Liver (tissue), 8 donors: ENCODE measurements at regions not wholly inside any gene's neighbourhood (a gene's known extent, or its start where the extent isn't known, plus 50 kb on each side); places are given as distances from the start of the nearest gene placed in this dataset.

ENCODE experiments used
- DNase-seq: peaks from one replicate; pipeline ENCODE4 v3.0.0-alpha.2; 2017; ENCODE audit warnings: low spot score
- H3K27ac ChIP-seq, 2 donors: one replicate each; pipeline ENCODE4 v1.7.0; 2013; ENCODE audit warnings: inconsistent platforms in 2 of 2, low read length in 2 of 2, control low read depth in 1 of 2, low read depth in 1 of 2, mild to moderate bottlenecking in 1 of 2
- H3K27me3 ChIP-seq, 4 donors: one replicate each; pipeline versions ENCODE4 v1.6.1 to v1.7.0; 2013; ENCODE audit warnings: low read length in 3 of 4, inconsistent platforms in 1 of 4, mild to moderate bottlenecking in 1 of 4, moderate library complexity in 1 of 4; ENCODE audit not compliant: control insufficient read depth in 4 of 4, insufficient read depth in 4 of 4
- H3K36me3 ChIP-seq, 4 donors: one replicate each; pipeline versions ENCODE4 v1.6.1 to v1.7.0; 2013; ENCODE audit warnings: low read length in 3 of 4, mild to moderate bottlenecking in 3 of 4, low read depth in 1 of 4, moderate library complexity in 1 of 4; ENCODE audit not compliant: control insufficient read depth in 4 of 4, insufficient read depth in 3 of 4
- H3K4me1 ChIP-seq, 4 donors: one replicate each; pipeline versions ENCODE4 v1.6.1 to v1.7.0; 2013; ENCODE audit warnings: low read length in 3 of 4, mild to moderate bottlenecking in 3 of 4, moderate library complexity in 1 of 4; ENCODE audit not compliant: control insufficient read depth in 4 of 4, insufficient read depth in 4 of 4
- H3K4me3 ChIP-seq, 3 donors: one replicate each; pipeline versions ENCODE4 v1.6.1 to v1.7.0; 2013; ENCODE audit warnings: low read length in 3 of 3, control low read depth in 1 of 3, low read depth in 1 of 3, mild to moderate bottlenecking in 1 of 3
- H3K9ac ChIP-seq, 2 donors: one replicate each; pipeline ENCODE4 v1.7.0; 2013; ENCODE audit warnings: low read length in 2 of 2, mild to moderate bottlenecking in 2 of 2, moderate library complexity in 2 of 2, control low read depth in 1 of 2, low read depth in 1 of 2
- H3K9me3 ChIP-seq, 4 donors: one replicate each; pipeline versions ENCODE4 v1.6.1 to v1.7.0; 2013; ENCODE audit warnings: low read length in 3 of 4; ENCODE audit not compliant: control insufficient read depth in 4 of 4
- ATF3 ChIP-seq: IDR thresholded peaks from 2 replicates; pipeline ENCODE4 v1.6.1; 2016; ENCODE audit warnings: antibody characterized with exemption
- CTCF ChIP-seq: fragments of 150-350 bp; IDR thresholded peaks from 2 replicates; pipeline ENCODE4 v1.5.1; 2017; ENCODE audit warnings: improper control_type of control experiment, low read depth, low read length; ENCODE audit not compliant: missing input control
- EGR1 ChIP-seq, 2 donors: IDR thresholded peaks; 2 replicates each; pipeline ENCODE4 v1.6.1; 2016 to 2018; ENCODE audit warnings: antibody characterized with exemption in 2 of 2, low read depth in 2 of 2
- FOXA1 ChIP-seq: IDR thresholded peaks from 2 replicates; pipeline ENCODE4 v1.6.1; 2016; ENCODE audit warnings: antibody characterized with exemption
- FOXA2 ChIP-seq: IDR thresholded peaks from 2 replicates; pipeline ENCODE4 v1.6.1; 2016; ENCODE audit warnings: antibody characterized with exemption
- GABPA ChIP-seq, 2 donors: IDR thresholded peaks in 1 of 2; conservative IDR thresholded peaks in 1 of 2; 2 replicates each; pipeline ENCODE4 v1.6.1; 2016; ENCODE audit warnings: antibody characterized with exemption in 2 of 2, mild to moderate bottlenecking in 1 of 2, moderate library complexity in 1 of 2
- HNF4A ChIP-seq, 2 donors: conservative IDR thresholded peaks; 2 replicates each; pipeline ENCODE4 v1.6.1; 2016; ENCODE audit warnings: antibody characterized with exemption in 2 of 2, mild to moderate bottlenecking in 2 of 2
- RAD21 ChIP-seq, 2 donors: IDR thresholded peaks; 2 replicates each; pipeline ENCODE4 v1.6.1; 2016; ENCODE audit warnings: antibody characterized with exemption in 2 of 2, mild to moderate bottlenecking in 2 of 2
- SP1 ChIP-seq: IDR thresholded peaks from 2 replicates; pipeline ENCODE4 v1.6.1; 2018; ENCODE audit warnings: antibody characterized with exemption, mild to moderate bottlenecking
- TAF1 ChIP-seq: conservative IDR thresholded peaks from 2 replicates; pipeline ENCODE4 v1.6.1; 2016; ENCODE audit warnings: antibody characterized with exemption, mild to moderate bottlenecking
- ZBTB33 ChIP-seq: IDR thresholded peaks from 2 replicates; pipeline ENCODE4 v1.6.1; 2016; ENCODE audit warnings: antibody characterized with exemption
- whole genome bisulfite sequencing: extraction: QIAGEN DNeasy Blood & Tissue Kit; methylation state at CpG from one replicate; pipeline ENCODE4 v1.1.7; 2013; 5-methylcytosine and 5-hydroxymethylcytosine counted together
- TF ChIP-seq, protein P1 (sequence below): IDR thresholded peaks from 2 replicates; pipeline ENCODE4 v1.6.1; 2016; ENCODE audit warnings: antibody characterized with exemption, mild to moderate bottlenecking
- donor health status: healthy.
- donor health status: healthy.
- donor health status: healthy.
- donor health status: healthy.
- donor health status: healthy.

- H3K27ac ChIP-seq, result no peak overlapping the region
- no peak for DNase-seq
- H3K36me3 ChIP-seq, result no peaks in the 10 kb centered on the region
- no peak for TF ChIP-seq CTCF
- no peak for TF ChIP-seq GABPA (IDR thresholded peaks at IDR 0.05 in 1 of 2, conservative IDR thresholded peaks at IDR 0.05 in 1 of 2)
- no peak overlapping the region for H3K9ac ChIP-seq
- no peak overlapping the region for H3K4me3 ChIP-seq
- H3K9me3 ChIP-seq, result no peaks in the 10 kb centered on the region
- WGBS, result 81% methylated on average over 18 of the region's 18 CpGs
- H3K4me1 ChIP-seq, result no peaks in the 10 kb centered on the region
- peaks cover 0 to 2% (median 0%) of the 10 kb centered on the region in 4 donors for H3K27me3 ChIP-seq
These were observed 118.4 kb upstream of the TMEM18 start for GRCh38 chr2:795531-796041.

DNA sequence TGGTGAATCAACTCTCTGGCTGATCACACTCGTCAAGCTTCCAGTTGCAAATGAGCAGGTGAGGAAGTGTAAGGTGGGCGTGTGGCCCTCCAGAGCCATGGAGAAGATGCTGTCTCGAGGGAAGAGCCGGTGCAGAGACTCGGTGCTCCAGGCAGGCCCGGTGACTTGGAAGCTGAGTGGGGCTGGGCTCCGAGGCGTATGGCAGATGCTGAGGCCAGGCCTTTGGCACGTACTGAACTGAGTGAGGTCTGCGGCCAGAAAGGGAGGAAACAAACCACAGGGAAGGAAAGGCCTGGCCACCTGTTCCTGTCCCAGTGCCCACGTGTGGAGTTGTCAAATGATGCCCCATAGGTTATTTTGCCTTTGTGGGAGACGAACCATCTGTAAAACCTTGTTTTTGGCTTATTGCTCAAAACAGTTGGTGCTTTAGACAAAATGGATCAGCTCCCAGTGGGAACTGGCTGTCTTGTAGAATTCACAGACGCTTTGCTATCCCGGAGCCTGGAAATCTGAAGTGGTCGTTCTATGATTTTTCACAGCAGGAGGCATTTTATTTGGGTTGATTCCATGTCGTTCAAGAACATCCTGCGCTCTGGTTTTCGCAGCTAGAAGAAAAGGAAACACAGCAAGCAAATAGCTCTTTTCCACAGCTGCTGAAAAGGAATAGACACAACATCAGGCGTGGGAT lies 117.5 kb upstream of the TMEM18 start:
- peaks cover 0 to 1% (median 0%) of the 10 kb centered on the region in 4 donors for H3K9me3 ChIP-seq
- H3K27ac ChIP-seq, result no peak overlapping the region
- DNase-seq, result no peak
- TF ChIP-seq HNF4A (conservative IDR thresholded peaks at IDR 0.05), result no peak
- no peak for TF ChIP-seq CTCF
- no peak for TF ChIP-seq FOXA2
- TF ChIP-seq TAF1, result no peak
- TF ChIP-seq RAD21 (IDR thresholded peaks at IDR 0.05), result no peak
- H3K9ac ChIP-seq, result no peak overlapping the region
- no peaks in the 10 kb centered on the region for H3K36me3 ChIP-seq
- WGBS, result 79% methylated on average over 19 of the region's 19 CpGs
- H3K27me3 ChIP-seq, result peaks cover 0 to 2% (median 0%) of the 10 kb centered on the region in 4 donors
- no peaks in the 10 kb centered on the region for H3K4me1 ChIP-seq
- H3K4me3 ChIP-seq, result no peak overlapping the region

GRCh38 chr2:793236-793635 lies 116.0 kb upstream of the TMEM18 start:
- Histone ChIP-seq H3K27ac (no peak overlapping the region), H3K27me3 (peaks cover 0 to 2% (median 0%) of the 10 kb centered on the region in 4 donors), H3K4me1 (no peaks in the 10 kb centered on the region), H3K36me3 (no peaks in the 10 kb centered on the region), H3K4me3 (no peak overlapping the region), H3K9me3 (peaks cover 0 to 1% (median 0%) of the 10 kb centered on the region in 4 donors), H3K9ac (no peak overlapping the region)
- no peak for DNase-seq
- WGBS, result 83% methylated on average over 7 of the region's 7 CpGs
- TF ChIP-seq SP1 (no peak), FOXA2 (no peak), FOXA1 (no peak), EGR1 (IDR thresholded peaks at IDR 0.05; ENCODE audit: low read depth in 2 of 2) (no peak), GABPA (IDR thresholded peaks at IDR 0.05 in 1 of 2, conservative IDR thresholded peaks at IDR 0.05 in 1 of 2) (no peak), ATF3 (no peak), HNF4A (conservative IDR thresholded peaks at IDR 0.05) (no peak), RAD21 (IDR thresholded peaks at IDR 0.05) (no peak), CTCF (no peak), ZBTB33 (no peak)
- TF ChIP-seq, protein P1, sequence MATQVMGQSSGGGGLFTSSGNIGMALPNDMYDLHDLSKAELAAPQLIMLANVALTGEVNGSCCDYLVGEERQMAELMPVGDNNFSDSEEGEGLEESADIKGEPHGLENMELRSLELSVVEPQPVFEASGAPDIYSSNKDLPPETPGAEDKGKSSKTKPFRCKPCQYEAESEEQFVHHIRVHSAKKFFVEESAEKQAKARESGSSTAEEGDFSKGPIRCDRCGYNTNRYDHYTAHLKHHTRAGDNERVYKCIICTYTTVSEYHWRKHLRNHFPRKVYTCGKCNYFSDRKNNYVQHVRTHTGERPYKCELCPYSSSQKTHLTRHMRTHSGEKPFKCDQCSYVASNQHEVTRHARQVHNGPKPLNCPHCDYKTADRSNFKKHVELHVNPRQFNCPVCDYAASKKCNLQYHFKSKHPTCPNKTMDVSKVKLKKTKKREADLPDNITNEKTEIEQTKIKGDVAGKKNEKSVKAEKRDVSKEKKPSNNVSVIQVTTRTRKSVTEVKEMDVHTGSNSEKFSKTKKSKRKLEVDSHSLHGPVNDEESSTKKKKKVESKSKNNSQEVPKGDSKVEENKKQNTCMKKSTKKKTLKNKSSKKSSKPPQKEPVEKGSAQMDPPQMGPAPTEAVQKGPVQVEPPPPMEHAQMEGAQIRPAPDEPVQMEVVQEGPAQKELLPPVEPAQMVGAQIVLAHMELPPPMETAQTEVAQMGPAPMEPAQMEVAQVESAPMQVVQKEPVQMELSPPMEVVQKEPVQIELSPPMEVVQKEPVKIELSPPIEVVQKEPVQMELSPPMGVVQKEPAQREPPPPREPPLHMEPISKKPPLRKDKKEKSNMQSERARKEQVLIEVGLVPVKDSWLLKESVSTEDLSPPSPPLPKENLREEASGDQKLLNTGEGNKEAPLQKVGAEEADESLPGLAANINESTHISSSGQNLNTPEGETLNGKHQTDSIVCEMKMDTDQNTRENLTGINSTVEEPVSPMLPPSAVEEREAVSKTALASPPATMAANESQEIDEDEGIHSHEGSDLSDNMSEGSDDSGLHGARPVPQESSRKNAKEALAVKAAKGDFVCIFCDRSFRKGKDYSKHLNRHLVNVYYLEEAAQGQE, result no peak
